Liver (tissue), 8 donors: ENCODE measurements at regions not wholly inside any gene's neighbourhood (a gene's known extent, or its start where the extent isn't known, plus 50 kb on each side); places are given as distances from the start of the nearest gene placed in this dataset.

Source experiments
- DNase-seq: peaks from one replicate; pipeline ENCODE4 v3.0.0-alpha.2; 2017; ENCODE audit warnings: low spot score
- H3K27ac ChIP-seq, 2 donors: one replicate each; pipeline ENCODE4 v1.7.0; 2013; ENCODE audit warnings: inconsistent platforms in 2 of 2, low read length in 2 of 2, control low read depth in 1 of 2, low read depth in 1 of 2, mild to moderate bottlenecking in 1 of 2
- H3K27me3 ChIP-seq, 4 donors: one replicate each; pipeline versions ENCODE4 v1.6.1 to v1.7.0; 2013; ENCODE audit warnings: low read length in 3 of 4, inconsistent platforms in 1 of 4, mild to moderate bottlenecking in 1 of 4, moderate library complexity in 1 of 4; ENCODE audit not compliant: control insufficient read depth in 4 of 4, insufficient read depth in 4 of 4
- H3K36me3 ChIP-seq, 4 donors: one replicate each; pipeline versions ENCODE4 v1.6.1 to v1.7.0; 2013; ENCODE audit warnings: low read length in 3 of 4, mild to moderate bottlenecking in 3 of 4, low read depth in 1 of 4, moderate library complexity in 1 of 4; ENCODE audit not compliant: control insufficient read depth in 4 of 4, insufficient read depth in 3 of 4
- H3K4me1 ChIP-seq, 4 donors: one replicate each; pipeline versions ENCODE4 v1.6.1 to v1.7.0; 2013; ENCODE audit warnings: low read length in 3 of 4, mild to moderate bottlenecking in 3 of 4, moderate library complexity in 1 of 4; ENCODE audit not compliant: control insufficient read depth in 4 of 4, insufficient read depth in 4 of 4
- H3K4me3 ChIP-seq, 3 donors: one replicate each; pipeline versions ENCODE4 v1.6.1 to v1.7.0; 2013; ENCODE audit warnings: low read length in 3 of 3, control low read depth in 1 of 3, low read depth in 1 of 3, mild to moderate bottlenecking in 1 of 3
- H3K9ac ChIP-seq, 2 donors: one replicate each; pipeline ENCODE4 v1.7.0; 2013; ENCODE audit warnings: low read length in 2 of 2, mild to moderate bottlenecking in 2 of 2, moderate library complexity in 2 of 2, control low read depth in 1 of 2, low read depth in 1 of 2
- H3K9me3 ChIP-seq, 4 donors: one replicate each; pipeline versions ENCODE4 v1.6.1 to v1.7.0; 2013; ENCODE audit warnings: low read length in 3 of 4; ENCODE audit not compliant: control insufficient read depth in 4 of 4
- CTCF ChIP-seq: fragments of 150-350 bp; IDR thresholded peaks from 2 replicates; pipeline ENCODE4 v1.5.1; 2017; ENCODE audit warnings: improper control_type of control experiment, low read depth, low read length; ENCODE audit not compliant: missing input control
- FOXA1 ChIP-seq: IDR thresholded peaks from 2 replicates; pipeline ENCODE4 v1.6.1; 2016; ENCODE audit warnings: antibody characterized with exemption
- FOXA2 ChIP-seq: IDR thresholded peaks from 2 replicates; pipeline ENCODE4 v1.6.1; 2016; ENCODE audit warnings: antibody characterized with exemption
- GABPA ChIP-seq, 2 donors: IDR thresholded peaks in 1 of 2; conservative IDR thresholded peaks in 1 of 2; 2 replicates each; pipeline ENCODE4 v1.6.1; 2016; ENCODE audit warnings: antibody characterized with exemption in 2 of 2, mild to moderate bottlenecking in 1 of 2, moderate library complexity in 1 of 2
- HNF4A ChIP-seq, 2 donors: conservative IDR thresholded peaks; 2 replicates each; pipeline ENCODE4 v1.6.1; 2016; ENCODE audit warnings: antibody characterized with exemption in 2 of 2, mild to moderate bottlenecking in 2 of 2
- HNF4G ChIP-seq: IDR thresholded peaks from 2 replicates; pipeline ENCODE4 v1.6.1; 2016; ENCODE audit warnings: antibody characterized with exemption
- JUND ChIP-seq, 2 donors: IDR thresholded peaks; 2 replicates each; pipeline ENCODE4 v1.6.1; 2016; ENCODE audit warnings: antibody characterized with exemption in 2 of 2
- MAX ChIP-seq: IDR thresholded peaks from 2 replicates; pipeline ENCODE4 v1.6.1; 2016; ENCODE audit warnings: antibody characterized with exemption
- NR2F2 ChIP-seq: IDR thresholded peaks from 2 replicates; pipeline ENCODE4 v1.6.1; 2016; ENCODE audit warnings: antibody characterized with exemption
- RAD21 ChIP-seq, 2 donors: IDR thresholded peaks; 2 replicates each; pipeline ENCODE4 v1.6.1; 2016; ENCODE audit warnings: antibody characterized with exemption in 2 of 2, mild to moderate bottlenecking in 2 of 2
- REST ChIP-seq: IDR thresholded peaks from 2 replicates; pipeline ENCODE4 v1.6.1; 2016; ENCODE audit warnings: antibody characterized with exemption, mild to moderate bottlenecking
- SP1 ChIP-seq: IDR thresholded peaks from 2 replicates; pipeline ENCODE4 v1.6.1; 2018; ENCODE audit warnings: antibody characterized with exemption, mild to moderate bottlenecking
- TAF1 ChIP-seq: conservative IDR thresholded peaks from 2 replicates; pipeline ENCODE4 v1.6.1; 2016; ENCODE audit warnings: antibody characterized with exemption, mild to moderate bottlenecking
- ZBTB33 ChIP-seq: IDR thresholded peaks from 2 replicates; pipeline ENCODE4 v1.6.1; 2016; ENCODE audit warnings: antibody characterized with exemption
- WGBS: extraction: QIAGEN DNeasy Blood & Tissue Kit; methylation state at CpG from one replicate; pipeline ENCODE4 v1.1.7; 2013; 5-methylcytosine and 5-hydroxymethylcytosine counted together
- donor health status: healthy.
- donor health status: healthy.
- donor health status: healthy.
- donor health status: healthy.
- donor health status: healthy.

- Histone ChIP-seq H3K9ac (no peak overlapping the region), H3K4me3 (no peak overlapping the region), H3K27ac (no peak overlapping the region), H3K9me3 (no peaks in the 10 kb centered on the region), H3K4me1 (no peaks in the 10 kb centered on the region), H3K36me3 (no peaks in the 10 kb centered on the region), H3K27me3 (no peaks in the 10 kb centered on the region)
- WGBS = 74% methylated on average over 4 of the region's 4 CpGs
- TF ChIP-seq FOXA2 (no peak), CTCF (no peak), FOXA1 (no peak), RAD21 (IDR thresholded peaks at IDR 0.05) (no peak), NR2F2 (no peak), HNF4G (no peak), ZBTB33 (no peak), SP1 (no peak), JUND (IDR thresholded peaks at IDR 0.05) (no peak), MAX (no peak)
- no peak for DNase-seq
These were observed 210.8 kb downstream of the HIPK3 start for GRCh38 chr11:33467966-33468365.

- Histone ChIP-seq H3K9me3 (no peaks in the 10 kb centered on the region), H3K27ac (no peak overlapping the region), H3K4me1 (no peaks in the 10 kb centered on the region), H3K36me3 (no peaks in the 10 kb centered on the region), H3K9ac (no peak overlapping the region), H3K27me3 (no peaks in the 10 kb centered on the region), H3K4me3 (no peak overlapping the region)
- no peak for DNase-seq
- 54% methylated on average over 4 of the region's 4 CpGs for WGBS
- TF ChIP-seq TAF1 (no peak), REST (no peak), HNF4A (conservative IDR thresholded peaks at IDR 0.05) (no peak), ZBTB33 (no peak), GABPA (IDR thresholded peaks at IDR 0.05 in 1 of 2, conservative IDR thresholded peaks at IDR 0.05 in 1 of 2) (no peak)
These were observed 205.9 kb downstream of the HIPK3 start for GRCh38 chr11:33463059-33463458.
